H9 (cell line): ENCODE measurements at regions not wholly inside any gene's neighbourhood (a gene's known extent, or its start where the extent isn't known, plus 50 kb on each side); places are given as distances from the start of the nearest gene placed in this dataset.
A peak's percentile ranks its signal among the peaks of the same experiment; 100 is the strongest.

Source experiments
- DNase-seq: peaks from one replicate; pipeline ENCODE4 v3.0.0-alpha.2; 2017
- H2AFZ ChIP-seq: one replicate; pipeline ENCODE4 v1.6.1; 2013; ENCODE audit warnings: mild to moderate bottlenecking, low read length, control low read depth, moderate library complexity
- H2AK5ac ChIP-seq: 2 replicates; pipeline ENCODE4 v1.6.1; 2013; ENCODE audit warnings: low read length, control low read depth, mixed read lengths; ENCODE audit not compliant: insufficient read length
- H2BK120ac ChIP-seq: one replicate; pipeline ENCODE4 v1.6.1; 2013; ENCODE audit warnings: low read depth, mild to moderate bottlenecking, low read length, control low read depth, inconsistent platforms; ENCODE audit not compliant: poor library complexity, severe bottlenecking
- H2BK12ac ChIP-seq: 2 replicates; pipeline ENCODE4 v1.6.1; 2013; ENCODE audit warnings: low read length, control low read depth, mixed read lengths, low read depth; ENCODE audit not compliant: insufficient read length
- H2BK15ac ChIP-seq: 2 replicates; pipeline ENCODE4 v1.6.1; 2013; ENCODE audit warnings: low read depth, low read length, control low read depth
- H2BK20ac ChIP-seq: one replicate; pipeline ENCODE4 v1.6.1; 2013; ENCODE audit warnings: low read depth, mild to moderate bottlenecking, low read length, control low read depth, inconsistent platforms; ENCODE audit not compliant: poor library complexity, severe bottlenecking
- H2BK5ac ChIP-seq: 2 replicates; pipeline ENCODE4 v1.6.1; 2013; ENCODE audit warnings: low read length, control low read depth, mixed read lengths; ENCODE audit not compliant: insufficient read length
- H3K14ac ChIP-seq: 2 replicates; pipeline ENCODE4 v1.6.1; 2013; ENCODE audit warnings: low read length, control low read depth; ENCODE audit not compliant: insufficient read depth
- H3K18ac ChIP-seq: 2 replicates; pipeline ENCODE4 v1.6.1; 2013; ENCODE audit warnings: low read depth, mild to moderate bottlenecking, mixed read lengths, low read length, control low read depth; ENCODE audit not compliant: insufficient read length
- H3K23ac ChIP-seq: 2 replicates; pipeline ENCODE4 v1.6.1; 2013; ENCODE audit warnings: low read length, control low read depth, mixed read lengths, low read depth; ENCODE audit not compliant: insufficient read length
- H3K23me2 ChIP-seq: 2 replicates; pipeline ENCODE4 v1.6.1; 2013; ENCODE audit warnings: low read depth, mild to moderate bottlenecking, mixed read lengths, low read length, control low read depth; ENCODE audit not compliant: insufficient read length, poor library complexity, severe bottlenecking
- H3K27ac ChIP-seq: 2 replicates; pipeline ENCODE4 v1.5.1; 2013; ENCODE audit warnings: low read length, control low read depth, mixed read lengths, low read depth; ENCODE audit not compliant: insufficient read length
- H3K27me3 ChIP-seq: 2 replicates; pipeline ENCODE4 v1.6.1; 2013; ENCODE audit warnings: low read length, control low read depth, inconsistent platforms; ENCODE audit not compliant: insufficient read depth
- H3K4ac ChIP-seq: 2 replicates; pipeline ENCODE4 v1.6.1; 2013; ENCODE audit warnings: low read depth, mild to moderate bottlenecking, control low read depth, inconsistent platforms, low read length, moderate library complexity
- H3K4me1 ChIP-seq: 2 replicates; pipeline ENCODE4 v1.6.1; 2013; ENCODE audit warnings: low read length, control low read depth, inconsistent platforms; ENCODE audit not compliant: insufficient read depth
- H3K4me2 ChIP-seq: 2 replicates; pipeline ENCODE4 v1.6.1; 2013; ENCODE audit warnings: low read length, control low read depth, mixed read lengths; ENCODE audit not compliant: insufficient read length, insufficient read depth
- H3K56ac ChIP-seq: 2 replicates; pipeline ENCODE4 v1.6.1; 2013; ENCODE audit warnings: low read depth, mild to moderate bottlenecking, mixed read lengths, low read length, control low read depth; ENCODE audit not compliant: insufficient read length
- H3K79me1 ChIP-seq: 2 replicates; pipeline ENCODE4 v1.6.1; 2013; ENCODE audit warnings: low read depth, mild to moderate bottlenecking, moderate library complexity, low read length, control low read depth, inconsistent platforms; ENCODE audit not compliant: insufficient read depth, poor library complexity, severe bottlenecking
- H3K79me2 ChIP-seq: 2 replicates; pipeline ENCODE4 v1.6.1; 2013; ENCODE audit warnings: low read length, control low read depth, inconsistent platforms; ENCODE audit not compliant: insufficient read depth
- H3K9ac ChIP-seq: 2 replicates; pipeline ENCODE4 v1.6.1; 2013; ENCODE audit warnings: low read length, control low read depth, mixed read lengths; ENCODE audit not compliant: insufficient read length; ENCODE audit errors: extremely low read depth
- H3K9me3 ChIP-seq: one replicate; pipeline ENCODE4 v1.6.1; 2013; ENCODE audit warnings: low read depth, low read length, inconsistent platforms; ENCODE audit not compliant: control insufficient read depth
- H3T11ph ChIP-seq: one replicate; pipeline ENCODE4 v1.6.1; 2013; ENCODE audit warnings: mild to moderate bottlenecking, low read length, control low read depth, inconsistent platforms
- H4K20me1 ChIP-seq: one replicate; pipeline ENCODE4 v1.6.1; 2013; ENCODE audit not compliant: control insufficient read depth, insufficient read length, insufficient read depth
- H4K5ac ChIP-seq: 2 replicates; pipeline ENCODE4 v1.6.1; 2013; ENCODE audit warnings: low read depth, mild to moderate bottlenecking, mixed read lengths, low read length, control low read depth; ENCODE audit not compliant: insufficient read length
- H4K8ac ChIP-seq: replicated peaks from 2 replicates; pipeline ENCODE4 v1.6.1; 2013; ENCODE audit warnings: low read length, control low read depth, mixed read lengths, low read depth; ENCODE audit not compliant: insufficient read length
- H4K91ac ChIP-seq: 2 replicates; pipeline ENCODE4 v1.6.1; 2013; ENCODE audit warnings: low read depth, mild to moderate bottlenecking, moderate library complexity, mixed read lengths, low read length, control low read depth; ENCODE audit not compliant: insufficient read length
- H3K27ac Mint-ChIP-seq, 3 experiments: 2 replicates in 2 of 3; 3 replicates in 1 of 3; pipeline ENCODE4 v1.8.0; 2020 to 2021; ENCODE audit warnings: mixed read lengths in 3 of 3, mild to moderate bottlenecking in 1 of 3, moderate library complexity in 1 of 3
- H3K27me3 Mint-ChIP-seq: 2 replicates; pipeline ENCODE4 v1.8.0; 2021; ENCODE audit warnings: low read depth, mild to moderate bottlenecking, moderate library complexity, mixed read lengths
- H3K36me3 Mint-ChIP-seq, 3 experiments: 2 replicates in 2 of 3; 3 replicates in 1 of 3; pipeline ENCODE4 v1.8.0; 2020 to 2021; ENCODE audit warnings: low read depth in 3 of 3, mixed read lengths in 3 of 3; ENCODE audit not compliant: insufficient read depth in 1 of 3
- H3K4me1 Mint-ChIP-seq, 2 experiments: 2 replicates each; pipeline ENCODE4 v1.8.0; 2020; ENCODE audit warnings: mixed read lengths in 2 of 2
- H3K4me3 Mint-ChIP-seq, 2 experiments: 2 replicates in 1 of 2; 3 replicates in 1 of 2; pipeline ENCODE4 v1.8.0; 2020 to 2021; ENCODE audit warnings: mild to moderate bottlenecking in 2 of 2, mixed read lengths in 2 of 2, moderate library complexity in 1 of 2
- H3K9me3 Mint-ChIP-seq, 2 experiments: 2 replicates in 1 of 2; 3 replicates in 1 of 2; pipeline ENCODE4 v1.8.0; 2020; ENCODE audit warnings: mild to moderate bottlenecking in 2 of 2, mixed read lengths in 2 of 2, moderate library complexity in 1 of 2
- CTCF ChIP-seq: fragments of 200-600 bp; sonication (generic); conservative IDR thresholded peaks from 3 replicates; pipeline ENCODE4 v1.8.0; 2021; ENCODE audit warnings: antibody characterized with exemption, mild to moderate bottlenecking
- WGBS: extraction: QIAGEN DNeasy Blood & Tissue Kit; methylation state at CpG from one replicate; pipeline ENCODE4 v1.1.7; 2013; ENCODE audit warnings: missing lambda C conversion rate, low lambda C conversion rate, mixed read lengths; ENCODE audit not compliant: insufficient read length; ENCODE audit errors: extremely low coverage; 5-methylcytosine and 5-hydroxymethylcytosine counted together

DNA sequence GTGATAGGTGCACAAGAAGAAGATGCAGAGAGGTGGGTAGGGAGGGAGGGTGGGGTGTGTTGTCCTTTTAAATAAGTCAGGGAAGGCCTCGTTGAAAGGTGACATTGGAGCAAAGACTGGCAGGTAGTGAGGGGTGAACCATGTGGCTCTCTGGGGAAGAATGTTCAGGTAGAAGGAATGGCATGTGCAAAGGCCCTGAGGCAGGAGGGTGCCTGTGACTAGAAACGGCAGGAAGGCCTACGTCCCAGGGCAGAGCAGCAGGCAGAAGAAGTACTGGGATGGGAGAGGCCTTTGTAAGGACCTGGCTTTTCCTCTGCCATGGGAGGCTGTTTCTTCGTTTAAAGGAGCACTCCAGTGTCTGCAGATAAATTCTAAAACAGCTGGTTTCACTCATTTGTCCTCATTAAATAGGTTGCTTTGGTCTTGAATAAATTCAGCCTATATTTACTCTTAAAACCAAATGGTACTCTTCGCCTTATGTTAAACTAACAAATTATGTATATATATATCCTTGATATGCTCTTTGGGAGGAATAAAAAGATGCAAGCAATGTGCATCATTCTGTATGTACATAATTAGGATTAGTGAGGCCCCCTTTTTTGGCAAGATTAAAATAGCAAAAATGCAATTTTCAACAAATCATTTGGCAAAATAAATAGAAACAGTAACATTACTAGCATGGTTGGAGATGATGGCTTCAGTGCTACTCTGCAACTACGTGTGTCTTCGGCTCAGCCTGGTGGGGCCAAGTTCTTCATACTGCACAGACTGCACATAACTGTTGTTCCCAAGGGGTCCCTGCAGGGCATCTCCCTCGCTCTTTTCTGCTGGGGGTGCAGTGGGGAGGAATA lies 151.4 kb downstream of the KLF13 start:
- no peaks in the 10 kb centered on the region for H3K4me1 ChIP-seq
- H3K4ac ChIP-seq, result no peak overlapping the region
- H3K4me3 Mint-ChIP-seq, result no peak overlapping the region
- no peak overlapping the region for H3T11ph ChIP-seq
- no peaks in the 10 kb centered on the region for H3K79me1 ChIP-seq
- H2BK20ac ChIP-seq, result no peak overlapping the region
- no peaks in the 10 kb centered on the region for H3K23me2 ChIP-seq
- DNase-seq, result peak; percentile 11
- H2BK12ac ChIP-seq, result no peak overlapping the region
- no peak overlapping the region for H4K5ac ChIP-seq
- H4K91ac ChIP-seq, result no peak overlapping the region
- peaks cover 3 to 8% of the 10 kb centered on the region in 2 experiments for H3K4me1 Mint-ChIP-seq
- no peaks in the 10 kb centered on the region for H4K20me1 ChIP-seq
- no peaks in the 10 kb centered on the region for H3K79me2 ChIP-seq
- H4K8ac ChIP-seq, result no peak overlapping the region
- no peak overlapping the region for H2BK15ac ChIP-seq
- no peak overlapping the region for H3K9ac ChIP-seq
- H3K27ac Mint-ChIP-seq, result no peak overlapping the region
- H3K14ac ChIP-seq, result no peak overlapping the region
- no peak overlapping the region for H3K27ac ChIP-seq
- no peak overlapping the region for H3K56ac ChIP-seq
- peaks cover 0 to 2% of the 10 kb centered on the region in 2 experiments; a peak in 1 of 5 replicates for H3K9me3 Mint-ChIP-seq
- H3K27me3 Mint-ChIP-seq, result peaks cover 26% of the 10 kb centered on the region
- no peak overlapping the region for H3K23ac ChIP-seq
- no peak overlapping the region for H2BK120ac ChIP-seq
- no peak overlapping the region for H2AFZ ChIP-seq
- no peaks in the 10 kb centered on the region for H3K9me3 ChIP-seq
- WGBS, result no CpG with 5 or more reads among the region's 8 CpGs
- H2AK5ac ChIP-seq, result no peak overlapping the region
- H3K4me2 ChIP-seq, result no peak overlapping the region
- peaks cover 12% of the 10 kb centered on the region for H3K27me3 ChIP-seq
- no peak overlapping the region for H3K18ac ChIP-seq
- H2BK5ac ChIP-seq, result no peak overlapping the region
- peaks cover 0 to 2% (median 0%) of the 10 kb centered on the region in 3 experiments; a peak in 1 of 7 replicates for H3K36me3 Mint-ChIP-seq
- TF ChIP-seq CTCF, result no peak
